ENCODE measurements at regions not wholly inside any gene's neighbourhood (a gene's known extent, or its start where the extent isn't known, plus 50 kb on each side); places are given as distances from the start of the nearest gene placed in this dataset.
"Not testable (repeated sequence)": the region's sequence is repeated elsewhere in the genome, so short reads cannot be mapped to it uniquely, and the experiment has no call there.

DNA sequence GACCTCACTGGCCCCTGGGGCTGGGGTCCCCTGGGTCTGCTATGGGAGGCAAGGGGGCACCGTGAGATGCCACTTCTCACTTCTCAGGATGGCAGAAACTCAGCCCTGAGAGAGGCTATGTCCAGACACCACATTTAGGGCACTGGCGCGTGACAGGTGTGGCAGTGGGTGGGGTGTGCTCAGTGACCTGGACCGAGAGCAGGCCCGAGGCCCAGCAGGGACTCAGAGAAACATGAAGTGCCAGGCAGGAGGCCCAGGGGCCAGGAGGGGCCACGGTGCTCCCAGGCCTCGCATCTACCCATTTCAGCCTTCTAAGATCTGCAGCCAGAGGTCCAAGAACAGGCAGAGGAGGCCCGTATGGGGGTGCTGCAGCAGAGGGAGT lies 214.9 kb upstream of the SGCG start:
- TF ChIP-seq, protein P1, sequence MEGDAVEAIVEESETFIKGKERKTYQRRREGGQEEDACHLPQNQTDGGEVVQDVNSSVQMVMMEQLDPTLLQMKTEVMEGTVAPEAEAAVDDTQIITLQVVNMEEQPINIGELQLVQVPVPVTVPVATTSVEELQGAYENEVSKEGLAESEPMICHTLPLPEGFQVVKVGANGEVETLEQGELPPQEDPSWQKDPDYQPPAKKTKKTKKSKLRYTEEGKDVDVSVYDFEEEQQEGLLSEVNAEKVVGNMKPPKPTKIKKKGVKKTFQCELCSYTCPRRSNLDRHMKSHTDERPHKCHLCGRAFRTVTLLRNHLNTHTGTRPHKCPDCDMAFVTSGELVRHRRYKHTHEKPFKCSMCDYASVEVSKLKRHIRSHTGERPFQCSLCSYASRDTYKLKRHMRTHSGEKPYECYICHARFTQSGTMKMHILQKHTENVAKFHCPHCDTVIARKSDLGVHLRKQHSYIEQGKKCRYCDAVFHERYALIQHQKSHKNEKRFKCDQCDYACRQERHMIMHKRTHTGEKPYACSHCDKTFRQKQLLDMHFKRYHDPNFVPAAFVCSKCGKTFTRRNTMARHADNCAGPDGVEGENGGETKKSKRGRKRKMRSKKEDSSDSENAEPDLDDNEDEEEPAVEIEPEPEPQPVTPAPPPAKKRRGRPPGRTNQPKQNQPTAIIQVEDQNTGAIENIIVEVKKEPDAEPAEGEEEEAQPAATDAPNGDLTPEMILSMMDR (conservative IDR thresholded peaks at IDR 0.05 in 1 of 2, IDR thresholded peaks at IDR 0.05 in 1 of 2; ENCODE audit: low read depth in 1 of 2, low read length in 2 of 2) = not testable (repeated sequence)
- not testable (repeated sequence) for TF ChIP-seq EZH2 (IDR thresholded peaks at IDR 0.05; ENCODE audit: low read length, missing control alignments)
